SK-N-SH (cell line): ENCODE measurements at regions not wholly inside any gene's neighbourhood (a gene's known extent, or its start where the extent isn't known, plus 50 kb on each side); places are given as distances from the start of the nearest gene placed in this dataset.

Source experiments
- CTCF ChIA-PET: fragments of 300-600, 350-600 bp; formaldehyde crosslinking; extraction: SDS; loops from one replicate; lab custom pipeline; 2021; lab: Yijun Ruan, JAX
- POLR2A ChIA-PET: fragments of 350-600 bp; sonication (Branson Sonifier 250); formaldehyde crosslinking; extraction: SDS; loops from one replicate; lab custom pipeline; 2020; ENCODE audit warnings: antibody characterized with exemption, inconsistent platforms; lab: Yijun Ruan, JAX
- DNase-seq: peaks from one replicate; pipeline ENCODE4 v3.0.0; 2012
- H2AFZ ChIP-seq: fragments of 200-600 bp; sonication (generic); 2 replicates; pipeline ENCODE4 v1.8.1; 2016; ENCODE audit warnings: antibody characterized with exemption, mild to moderate bottlenecking, low read depth
- H3F3A ChIP-seq: fragments of 200-600 bp; sonication (generic); replicated peaks from 2 replicates; pipeline ENCODE3; 2016; ENCODE audit warnings: antibody characterized with exemption, mild to moderate bottlenecking; ENCODE audit not compliant: insufficient read depth
- H3K27ac ChIP-seq, 2 experiments: fragments of 200-500 bp in 1 of 2; fragments of 200-600 bp in 1 of 2; sonication (Bioruptor generic) in 1 of 2; sonication (generic), shearing (Covaris generic) in 1 of 2; 2 replicates each; pipeline versions ENCODE4 v1.5.1 to v1.6.1; 2014 to 2016; ENCODE audit warnings: low read depth in 2 of 2, inconsistent platforms in 1 of 2, low read length in 1 of 2, mild to moderate bottlenecking in 1 of 2, mixed read lengths in 1 of 2
- H3K27me3 ChIP-seq: fragments of 200-600 bp; sonication (generic), shearing (Covaris generic); 2 replicates; pipeline ENCODE4 v1.6.1; 2016; ENCODE audit warnings: mixed run types; ENCODE audit not compliant: insufficient read depth
- H3K36me3 ChIP-seq, 2 experiments: fragments of 200-500 bp in 1 of 2; fragments of 200-600 bp in 1 of 2; sonication (Bioruptor generic) in 1 of 2; sonication (generic) in 1 of 2; replicated peaks in 1 of 2; 2 replicates each; pipeline versions ENCODE3 to v1.5.1; 2014 to 2016; ENCODE audit warnings: low read length in 1 of 2, mild to moderate bottlenecking in 1 of 2; ENCODE audit not compliant: insufficient read depth in 2 of 2, control insufficient read depth in 1 of 2
- H3K4me1 ChIP-seq, 2 experiments: fragments of 200-500 bp in 1 of 2; fragments of 200-600 bp in 1 of 2; sonication (Bioruptor generic) in 1 of 2; sonication (generic), shearing (Covaris generic) in 1 of 2; 2 replicates each; pipeline versions ENCODE4 v1.5.1 to v1.6.1; 2014 to 2016; ENCODE audit warnings: low read depth in 1 of 2, low read length in 1 of 2, mixed run types in 1 of 2; ENCODE audit not compliant: insufficient read depth in 2 of 2, control insufficient read depth in 1 of 2
- H3K4me2 ChIP-seq: fragments of 200-600 bp; sonication (generic), shearing (Covaris generic); 2 replicates; pipeline ENCODE4 v1.6.1; 2017; ENCODE audit warnings: mixed run types
- H3K4me3 ChIP-seq, 2 experiments: fragments of 200-500 bp in 1 of 2; fragments of 200-600 bp in 1 of 2; sonication (Bioruptor generic) in 1 of 2; sonication (generic), shearing (Covaris generic) in 1 of 2; 2 replicates each; pipeline versions ENCODE4 v1.5.1 to v1.8.1; 2014 to 2016; ENCODE audit warnings: low read depth in 2 of 2, inconsistent platforms in 1 of 2, low read length in 1 of 2, mild to moderate bottlenecking in 1 of 2, mixed read lengths in 1 of 2, moderate library complexity in 1 of 2
- H3K79me2 ChIP-seq: fragments of 200-600 bp; sonication (generic); 2 replicates; pipeline ENCODE4 v1.8.1; 2017; ENCODE audit warnings: mild to moderate bottlenecking; ENCODE audit not compliant: insufficient read depth
- H3K9ac ChIP-seq: fragments of 200-600 bp; sonication (generic); 2 replicates; pipeline ENCODE4 v1.6.1; 2017; ENCODE audit warnings: mixed run types
- H3K9me2 ChIP-seq: fragments of 200-600 bp; sonication (generic); 2 replicates; pipeline ENCODE4 v1.6.1; 2017; ENCODE audit warnings: mixed run types
- H3K9me3 ChIP-seq: fragments of 200-600 bp; sonication (generic); 2 replicates; pipeline ENCODE4 v1.6.1; 2017; ENCODE audit warnings: mixed run types, mild to moderate bottlenecking, moderate library complexity
- H4K20me1 ChIP-seq: fragments of 200-600 bp; sonication (generic); 2 replicates; pipeline ENCODE4 v1.6.1; 2017; ENCODE audit warnings: mild to moderate bottlenecking, mixed run types; ENCODE audit not compliant: insufficient read depth
- CTCF ChIP-seq: fragments of 200-600 bp; sonication (generic); IDR thresholded peaks from 2 replicates; pipeline ENCODE4 v1.6.1; 2017; ENCODE audit warnings: antibody characterized with exemption, mild to moderate bottlenecking, moderate library complexity
- ELF1 ChIP-seq: IDR thresholded peaks from 2 replicates; pipeline ENCODE4 v1.4.0; 2012
- EP300 ChIP-seq, 2 experiments: IDR thresholded peaks; 2 replicates each; pipeline versions ENCODE4 v1.4.0 to v1.6.1; 2012; ENCODE audit warnings: borderline replicate concordance in 1 of 2, low read depth in 1 of 2, low read length in 1 of 2
- EZH2phosphoT487 ChIP-seq: fragments of 200-600 bp; sonication (generic); IDR thresholded peaks from 2 replicates; pipeline ENCODE4 v1.6.1; 2017; ENCODE audit warnings: low read depth, mixed run types, mild to moderate bottlenecking, antibody characterized with exemption, moderate library complexity, borderline replicate concordance
- FOSL2 ChIP-seq: IDR thresholded peaks from 2 replicates; pipeline ENCODE4 v1.4.0; 2012; ENCODE audit warnings: low read depth, mild to moderate bottlenecking, moderate library complexity, borderline replicate concordance
- FOXJ3 ChIP-seq: sonication (generic); formaldehyde crosslinking; IDR thresholded peaks from 2 replicates; pipeline ENCODE4 v1.5.1; 2020; ENCODE audit warnings: mild to moderate bottlenecking, missing genetic modification reagents
- FOXM1 ChIP-seq: IDR thresholded peaks from 2 replicates; pipeline ENCODE4 v1.4.0; 2012; ENCODE audit warnings: low read depth, mild to moderate bottlenecking
- GABPA ChIP-seq: IDR thresholded peaks from 2 replicates; pipeline ENCODE4 v1.4.0; 2012; ENCODE audit warnings: low read depth, mild to moderate bottlenecking
- NFIC ChIP-seq: IDR thresholded peaks from 2 replicates; pipeline ENCODE4 v1.4.0; 2012; ENCODE audit warnings: borderline replicate concordance
- RAD21 ChIP-seq: IDR thresholded peaks from 2 replicates; pipeline ENCODE4 v1.6.1; 2012; ENCODE audit warnings: mild to moderate bottlenecking, low read length
- RCOR1 ChIP-seq: fragments of 150-350 bp; IDR thresholded peaks from 2 replicates; pipeline ENCODE4 v1.6.1; 2017; ENCODE audit warnings: antibody characterized with exemption, low read length
- RXRA ChIP-seq: IDR thresholded peaks from 2 replicates; pipeline ENCODE4 v1.4.0; 2012; ENCODE audit warnings: low read depth, mild to moderate bottlenecking, borderline replicate concordance
- SIN3A ChIP-seq: IDR thresholded peaks from 2 replicates; pipeline ENCODE4 v1.6.1; 2012; ENCODE audit warnings: low read depth, mild to moderate bottlenecking, low read length, moderate library complexity, borderline replicate concordance
- TAF1 ChIP-seq: IDR thresholded peaks from 2 replicates; pipeline ENCODE4 v1.6.1; 2012; ENCODE audit warnings: low read depth, mild to moderate bottlenecking, low read length, moderate library complexity, borderline replicate concordance
- TEAD4 ChIP-seq: IDR thresholded peaks from 2 replicates; pipeline ENCODE4 v1.4.0; 2012; ENCODE audit warnings: mild to moderate bottlenecking, borderline replicate concordance; ENCODE audit not compliant: insufficient read depth
- USF1 ChIP-seq: IDR thresholded peaks from 2 replicates; pipeline ENCODE4 v1.4.0; 2012; ENCODE audit warnings: low read depth, borderline replicate concordance
- ZBTB33 ChIP-seq: IDR thresholded peaks from 2 replicates; pipeline ENCODE4 v1.4.0; 2012; ENCODE audit warnings: low read depth, borderline replicate concordance
- TF ChIP-seq, protein P1 (sequence below): IDR thresholded peaks from 2 replicates; pipeline ENCODE4 v1.4.0; 2012; ENCODE audit warnings: low read depth

DNA sequence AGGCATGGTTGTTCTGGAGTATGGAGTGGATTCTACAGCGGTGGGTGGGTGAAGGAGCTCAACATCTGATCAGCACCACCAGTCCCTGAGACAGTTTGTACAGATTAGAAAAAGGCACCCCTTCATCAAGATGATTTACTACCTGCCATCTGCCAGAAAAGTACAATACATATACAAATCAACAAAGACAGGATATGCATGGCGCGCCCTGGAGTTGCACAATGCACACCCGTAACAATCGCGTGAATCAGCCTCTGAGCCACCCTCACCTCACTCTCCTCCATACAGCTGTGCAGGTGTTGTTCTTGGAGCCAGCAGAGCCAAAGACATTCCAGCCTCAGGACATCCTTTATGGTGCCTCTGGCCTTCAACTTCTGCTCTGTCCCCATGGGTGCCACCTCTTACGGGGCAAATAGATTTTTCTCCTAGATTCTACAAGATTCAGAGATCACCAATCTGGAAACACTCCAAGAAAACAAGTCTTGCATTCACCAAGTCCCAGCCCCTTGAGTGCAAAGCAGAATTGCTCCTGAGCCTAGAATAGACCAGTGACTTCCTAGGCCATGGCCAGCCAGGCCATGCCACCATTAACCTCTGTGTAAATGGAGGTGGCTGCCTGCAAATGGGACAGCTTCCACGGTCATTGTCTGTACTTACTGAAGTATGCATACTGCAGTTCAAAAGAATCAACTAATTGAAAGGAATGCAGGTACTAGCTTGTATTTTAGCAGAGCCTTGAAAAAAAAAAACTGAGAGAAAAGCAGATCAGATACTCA is 490.9 kb downstream of the SOX6 start (continued):
- TF ChIP-seq ZBTB33 (no peak), GABPA (no peak), CTCF (no peak), RXRA (no peak), EZH2phosphoT487 (no peak), EP300 (IDR thresholded peaks at IDR 0.05; ENCODE audit: borderline replicate concordance in 1 of 2, low read depth in 1 of 2, low read length in 1 of 2) (no peak), NFIC (no peak), RAD21 (no peak), USF1 (no peak), FOSL2 (no peak), TAF1 (no peak)

DNA sequence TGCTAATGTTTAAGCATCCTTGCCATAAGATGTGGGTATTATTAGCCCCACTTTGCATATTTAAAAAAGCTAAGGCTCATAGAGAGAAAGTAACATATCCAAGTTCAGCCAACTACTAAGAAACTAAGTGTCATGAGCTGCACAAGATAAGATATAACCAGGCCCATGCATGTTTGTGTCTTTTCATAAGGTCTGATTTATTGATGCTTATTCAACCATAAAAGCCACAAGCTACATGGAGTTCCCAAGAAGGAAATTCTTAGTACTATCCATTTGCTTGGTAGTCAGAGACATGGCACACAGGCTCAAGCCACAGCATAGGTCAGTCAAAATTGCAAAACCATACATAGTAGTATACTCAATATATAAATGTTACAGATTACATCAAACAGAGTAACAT is 488.5 kb downstream of the SOX6 start:
- POLR2A ChIA-PET = no interaction called here
- H3K79me2 ChIP-seq = no peaks in the 10 kb centered on the region
- no peak overlapping the region for H2AFZ ChIP-seq
- H3K4me1 ChIP-seq = peaks cover 0 to 7% of the 10 kb centered on the region in 2 experiments; a peak in 1 of 4 replicates
- no peaks in the 10 kb centered on the region for H3K36me3 ChIP-seq
- no peak overlapping the region for H3K4me2 ChIP-seq
- no peak overlapping the region for H3K27ac ChIP-seq
- H3K4me3 ChIP-seq = no peak overlapping the region
- TF ChIP-seq FOXJ3 (CRISPR knock-in tag) = no peak
- TF ChIP-seq RAD21 = no peak
- TF ChIP-seq FOXM1 = no peak
- no peak for TF ChIP-seq ELF1
- TF ChIP-seq GABPA = no peak
- TF ChIP-seq TEAD4 = no peak
- TF ChIP-seq, protein P1, sequence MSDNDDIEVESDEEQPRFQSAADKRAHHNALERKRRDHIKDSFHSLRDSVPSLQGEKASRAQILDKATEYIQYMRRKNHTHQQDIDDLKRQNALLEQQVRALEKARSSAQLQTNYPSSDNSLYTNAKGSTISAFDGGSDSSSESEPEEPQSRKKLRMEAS = no peak
- TF ChIP-seq NFIC = no peak
- TF ChIP-seq RCOR1 = no peak
- no peak for TF ChIP-seq TAF1
- no peak for TF ChIP-seq SIN3A
- TF ChIP-seq RXRA = no peak
- H3K27me3 ChIP-seq = no peaks in the 10 kb centered on the region
- H3K9ac ChIP-seq = no peak overlapping the region
- no peaks in the 10 kb centered on the region for H3F3A ChIP-seq
- H3K9me3 ChIP-seq = no peaks in the 10 kb centered on the region
- H4K20me1 ChIP-seq = no peaks in the 10 kb centered on the region
- H3K9me2 ChIP-seq = no peaks in the 10 kb centered on the region
- CTCF ChIA-PET = no interaction called here
- DNase-seq = no peak
